Endodermal cell (in vitro differentiated cells): ENCODE measurements at regions not wholly inside any gene's neighbourhood (a gene's known extent, or its start where the extent isn't known, plus 50 kb on each side); places are given as distances from the start of the nearest gene placed in this dataset.

Experiments used
- DNase-seq: peaks from one replicate; pipeline ENCODE4 v3.0.0-alpha.2; 2017
- H3K27ac ChIP-seq: 2 replicates; pipeline ENCODE4 v1.5.1; 2013; ENCODE audit warnings: mild to moderate bottlenecking, low read depth, low read length, moderate library complexity
- H3K27me3 ChIP-seq: 2 replicates; pipeline ENCODE4 v1.6.1; 2013; ENCODE audit warnings: mild to moderate bottlenecking, low read length, moderate library complexity; ENCODE audit not compliant: insufficient read depth, control insufficient read depth, poor library complexity, severe bottlenecking
- H3K36me3 ChIP-seq: 2 replicates; pipeline ENCODE4 v1.7.0; 2013; ENCODE audit warnings: mild to moderate bottlenecking, low read length, moderate library complexity; ENCODE audit not compliant: control insufficient read depth, insufficient read depth
- H3K4me1 ChIP-seq: one replicate; pipeline ENCODE4 v1.7.0; 2013; ENCODE audit warnings: low read length; ENCODE audit not compliant: control insufficient read depth, insufficient read depth
- H3K4me3 ChIP-seq: 2 replicates; pipeline ENCODE4 v1.5.1; 2013; ENCODE audit warnings: mild to moderate bottlenecking, low read length, moderate library complexity
- H3K9ac ChIP-seq: 2 replicates; pipeline ENCODE4 v1.6.1; 2013; ENCODE audit warnings: mild to moderate bottlenecking, low read length, moderate library complexity; ENCODE audit not compliant: poor library complexity, severe bottlenecking; ENCODE audit errors: extremely low read depth
- H3K9me3 ChIP-seq: 2 replicates; pipeline ENCODE4 v1.6.1; 2013; ENCODE audit warnings: mild to moderate bottlenecking, low read length, moderate library complexity; ENCODE audit not compliant: control insufficient read depth
- H3K27ac Mint-ChIP-seq: 2 replicates; pipeline ENCODE4 v1.8.0; 2020; ENCODE audit warnings: mixed read lengths
- H3K27me3 Mint-ChIP-seq: 2 replicates; pipeline ENCODE4 v1.8.0; 2021; ENCODE audit warnings: mild to moderate bottlenecking, mixed read lengths; ENCODE audit not compliant: insufficient read depth
- H3K36me3 Mint-ChIP-seq: 2 replicates; pipeline ENCODE4 v1.8.0; 2020; ENCODE audit warnings: low read depth, mixed read lengths
- H3K4me1 Mint-ChIP-seq: 2 replicates; pipeline ENCODE4 v1.8.0; 2020; ENCODE audit warnings: mixed read lengths
- H3K4me3 Mint-ChIP-seq: 2 replicates; pipeline ENCODE4 v1.8.0; 2020; ENCODE audit warnings: mild to moderate bottlenecking, moderate library complexity, mixed read lengths
- H3K9me3 Mint-ChIP-seq: 2 replicates; pipeline ENCODE4 v1.8.0; 2020; ENCODE audit warnings: mild to moderate bottlenecking, mixed read lengths
- WGBS, 2 experiments: methylation state at CpG; one replicate each; pipeline versions ENCODE4 v1.1.5 to v1.1.7; 2013; ENCODE audit warnings: missing lambda C conversion rate in 2 of 2, mixed read lengths in 1 of 2; ENCODE audit not compliant: insufficient coverage in 1 of 2, insufficient read length in 1 of 2; 5-methylcytosine and 5-hydroxymethylcytosine counted together
- TF ChIP-seq, protein P1 (sequence below): fragments of 200-600 bp; sonication (generic); conservative IDR thresholded peaks from 2 replicates; pipeline ENCODE4 v1.5.0; 2021; ENCODE audit warnings: antibody characterized with exemption, mild to moderate bottlenecking

- no peak overlapping the region for H3K27ac Mint-ChIP-seq
- 97 to 100% methylated on average over 2 of the region's 2 CpGs for WGBS, 2 experiments
- no peaks in the 10 kb centered on the region for H3K9me3 Mint-ChIP-seq
- Histone ChIP-seq H3K9me3 (no peaks in the 10 kb centered on the region), H3K27ac (no peak overlapping the region), H3K4me1 (no peaks in the 10 kb centered on the region), H3K9ac (no peak overlapping the region), H3K4me3 (no peak overlapping the region), H3K27me3 (peaks cover 20% of the 10 kb centered on the region), H3K36me3 (no peaks in the 10 kb centered on the region)
- H3K27me3 Mint-ChIP-seq, result peaks cover 4% of the 10 kb centered on the region
- no peaks in the 10 kb centered on the region for H3K4me1 Mint-ChIP-seq
- no peak overlapping the region for H3K4me3 Mint-ChIP-seq
- H3K36me3 Mint-ChIP-seq, result no peaks in the 10 kb centered on the region
- no peak for DNase-seq
- TF ChIP-seq, protein P1, sequence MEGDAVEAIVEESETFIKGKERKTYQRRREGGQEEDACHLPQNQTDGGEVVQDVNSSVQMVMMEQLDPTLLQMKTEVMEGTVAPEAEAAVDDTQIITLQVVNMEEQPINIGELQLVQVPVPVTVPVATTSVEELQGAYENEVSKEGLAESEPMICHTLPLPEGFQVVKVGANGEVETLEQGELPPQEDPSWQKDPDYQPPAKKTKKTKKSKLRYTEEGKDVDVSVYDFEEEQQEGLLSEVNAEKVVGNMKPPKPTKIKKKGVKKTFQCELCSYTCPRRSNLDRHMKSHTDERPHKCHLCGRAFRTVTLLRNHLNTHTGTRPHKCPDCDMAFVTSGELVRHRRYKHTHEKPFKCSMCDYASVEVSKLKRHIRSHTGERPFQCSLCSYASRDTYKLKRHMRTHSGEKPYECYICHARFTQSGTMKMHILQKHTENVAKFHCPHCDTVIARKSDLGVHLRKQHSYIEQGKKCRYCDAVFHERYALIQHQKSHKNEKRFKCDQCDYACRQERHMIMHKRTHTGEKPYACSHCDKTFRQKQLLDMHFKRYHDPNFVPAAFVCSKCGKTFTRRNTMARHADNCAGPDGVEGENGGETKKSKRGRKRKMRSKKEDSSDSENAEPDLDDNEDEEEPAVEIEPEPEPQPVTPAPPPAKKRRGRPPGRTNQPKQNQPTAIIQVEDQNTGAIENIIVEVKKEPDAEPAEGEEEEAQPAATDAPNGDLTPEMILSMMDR, result no peak
These were observed 156.1 kb upstream of the SLC39A10 start for GRCh38 chr2:195500879-195501278.

- TF ChIP-seq, protein P1, result no peak
- WGBS, 2 experiments, result 88% methylated on average over 3 of the region's 3 CpGs; no CpG with 5 or more reads in 1 of the 2 experiments
- Mint-ChIP-seq H3K27me3 (peaks cover 4% of the 10 kb centered on the region), H3K4me3 (no peak overlapping the region), H3K4me1 (no peaks in the 10 kb centered on the region), H3K27ac (no peak overlapping the region), H3K9me3 (no peaks in the 10 kb centered on the region), H3K36me3 (no peaks in the 10 kb centered on the region)
- H3K27me3 ChIP-seq, result peaks cover 22% of the 10 kb centered on the region
- H3K9me3 ChIP-seq, result no peaks in the 10 kb centered on the region
- DNase-seq, result no peak
- H3K4me3 ChIP-seq, result no peak overlapping the region
- no peaks in the 10 kb centered on the region for H3K4me1 ChIP-seq
- H3K27ac ChIP-seq, result no peak overlapping the region
- no peaks in the 10 kb centered on the region for H3K36me3 ChIP-seq
- no peak overlapping the region for H3K9ac ChIP-seq
These were observed 158.1 kb upstream of the SLC39A10 start for GRCh38 chr2:195498839-195499490.

- H3K36me3 Mint-ChIP-seq, result no peaks in the 10 kb centered on the region
- no peak overlapping the region for H3K27ac ChIP-seq
- no peak overlapping the region for H3K4me3 Mint-ChIP-seq
- no peak overlapping the region for H3K9ac ChIP-seq
- H3K9me3 ChIP-seq, result no peaks in the 10 kb centered on the region
- DNase-seq, result peak; percentile 83
- H3K4me1 ChIP-seq, result no peaks in the 10 kb centered on the region
- H3K36me3 ChIP-seq, result no peaks in the 10 kb centered on the region
- H3K4me1 Mint-ChIP-seq, result no peaks in the 10 kb centered on the region
- TF ChIP-seq, protein P1, result peak; percentile 74
- H3K27me3 ChIP-seq, result peaks cover 20% of the 10 kb centered on the region
- no peak overlapping the region for H3K27ac Mint-ChIP-seq
- H3K9me3 Mint-ChIP-seq, result no peaks in the 10 kb centered on the region
- H3K27me3 Mint-ChIP-seq, result peaks cover 3% of the 10 kb centered on the region
- H3K4me3 ChIP-seq, result no peak overlapping the region
These were observed 158.8 kb upstream of the SLC39A10 start for GRCh38 chr2:195498176-195498575.
